ENCODE measurements at regions not wholly inside any gene's neighbourhood (a gene's known extent, or its start where the extent isn't known, plus 50 kb on each side); places are given as distances from the start of the nearest gene placed in this dataset.

GRCh38 chr1:14135070-14135469 is 435.1 kb downstream of the PRDM2 start:
- ATAC-seq (ENCODE audit: low read depth in 2 of 2) (no peak), DNase-seq (no peak)
- Mint-ChIP-seq H3K27ac (no peak overlapping the region), H3K36me3 (peaks cover 0 to 8% of the 10 kb centered on the region in 2 donors), H3K27me3 (peaks cover 12 to 26% (median 18%) of the 10 kb centered on the region in 3 donors), H3K4me1 (no peaks in the 10 kb centered on the region), H3K4me3 (no peak overlapping the region), H3K9me3 (peaks cover 0 to 4% (median 0%) of the 10 kb centered on the region in 7 donors)

- peaks cover 0 to 8% of the 10 kb centered on the region in 2 donors for H3K36me3 Mint-ChIP-seq
- H3K4me3 Mint-ChIP-seq = no peak overlapping the region
- H3K27ac Mint-ChIP-seq = no peak overlapping the region
- DNase-seq (no peak), ATAC-seq (ENCODE audit: low read depth in 2 of 2) (no peak)
- no peaks in the 10 kb centered on the region for H3K4me1 Mint-ChIP-seq
- H3K27me3 Mint-ChIP-seq = peaks cover 11 to 20% (median 12%) of the 10 kb centered on the region in 3 donors
- H3K9me3 Mint-ChIP-seq = peaks cover 0 to 4% (median 0%) of the 10 kb centered on the region in 7 donors
Observed at GRCh38 chr1:14136152-14136763, 436.3 kb downstream of the PRDM2 start.

DNA sequence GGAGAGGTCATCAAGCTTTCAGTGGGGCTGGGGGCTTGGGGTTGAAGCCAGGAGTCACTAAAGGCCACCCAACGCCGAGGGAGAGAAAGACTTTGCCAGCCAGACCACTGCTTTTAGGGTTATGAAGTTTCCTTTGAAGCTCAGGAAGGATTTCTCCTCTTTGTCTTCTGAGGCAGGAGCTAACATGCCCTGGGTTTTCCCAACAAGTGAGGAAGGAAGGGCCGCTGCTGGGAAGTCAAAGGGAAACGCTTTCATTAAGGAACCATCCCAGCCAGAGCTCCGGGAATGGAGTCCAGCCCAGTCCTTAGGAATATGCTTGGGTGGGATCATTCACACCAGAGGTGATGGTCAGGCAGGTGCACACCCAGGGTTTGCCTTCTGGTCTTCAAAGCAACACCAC is 436.9 kb downstream of the PRDM2 start:
- peaks cover 0 to 4% (median 0%) of the 10 kb centered on the region in 7 donors for H3K9me3 Mint-ChIP-seq
- DNase-seq (no peak), ATAC-seq (ENCODE audit: low read depth in 2 of 2) (no peak)
- peaks cover 11 to 16% (median 12%) of the 10 kb centered on the region in 3 donors for H3K27me3 Mint-ChIP-seq
- H3K27ac Mint-ChIP-seq = no peak overlapping the region
- peaks cover 0 to 8% of the 10 kb centered on the region in 2 donors for H3K36me3 Mint-ChIP-seq
- H3K4me1 Mint-ChIP-seq = no peaks in the 10 kb centered on the region
- no peak overlapping the region for H3K4me3 Mint-ChIP-seq

DNA sequence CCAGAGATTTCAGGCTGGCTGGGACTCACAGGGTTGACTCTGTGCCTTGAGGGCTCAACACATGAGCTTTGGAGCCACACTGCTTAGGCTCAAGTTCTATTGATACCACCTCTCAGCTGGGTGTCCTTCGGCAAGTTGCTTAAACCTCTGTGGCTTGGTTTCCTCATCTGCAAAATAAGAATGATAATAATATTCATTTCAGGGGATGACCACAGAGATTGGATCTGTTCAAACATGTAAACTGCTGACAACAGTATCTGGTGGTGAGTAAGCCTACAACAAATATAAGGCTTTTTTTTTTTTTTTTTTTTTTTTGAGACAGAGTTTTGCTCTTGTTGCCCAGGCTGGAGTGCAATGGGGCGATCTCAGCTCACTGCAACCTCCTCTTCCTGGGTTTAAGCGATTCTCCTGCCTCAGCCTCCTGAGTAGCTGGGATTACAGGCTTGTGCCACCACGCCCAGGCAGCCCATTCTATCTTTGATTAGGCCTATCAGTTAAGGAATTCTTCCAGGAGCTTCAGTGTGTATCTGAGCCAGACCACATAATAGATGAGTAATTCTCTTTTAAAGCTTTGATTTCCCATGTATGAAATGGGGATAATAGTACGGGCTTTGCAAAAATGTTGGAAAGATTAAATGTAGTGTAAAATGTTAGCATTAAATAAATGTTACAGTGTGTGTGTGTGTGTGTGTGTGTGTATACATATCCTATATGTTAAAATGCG is 437.6 kb downstream of the PRDM2 start:
- Mint-ChIP-seq H3K27me3 (peaks cover 11 to 16% (median 12%) of the 10 kb centered on the region in 3 donors), H3K27ac (no peak overlapping the region), H3K36me3 (peaks cover 0 to 8% of the 10 kb centered on the region in 2 donors), H3K9me3 (peaks cover 0 to 4% (median 0%) of the 10 kb centered on the region in 7 donors), H3K4me3 (no peak overlapping the region), H3K4me1 (no peaks in the 10 kb centered on the region)
- ATAC-seq (ENCODE audit: low read depth in 2 of 2) (no peak), DNase-seq (no peak)

GRCh38 chr1:14138135-14138506 is 438.1 kb downstream of the PRDM2 start:
- DNase-seq (no peak), ATAC-seq (ENCODE audit: low read depth in 2 of 2) (no peak)
- Mint-ChIP-seq H3K4me1 (no peaks in the 10 kb centered on the region), H3K4me3 (no peak overlapping the region), H3K9me3 (peaks cover 0 to 4% (median 0%) of the 10 kb centered on the region in 7 donors), H3K27ac (no peak overlapping the region), H3K27me3 (peaks cover 11 to 16% (median 12%) of the 10 kb centered on the region in 3 donors), H3K36me3 (peaks cover 0 to 8% of the 10 kb centered on the region in 2 donors)

- ATAC-seq (ENCODE audit: low read depth in 2 of 2) (no peak), DNase-seq (no peak)
- H3K4me1 Mint-ChIP-seq = no peaks in the 10 kb centered on the region
- peaks cover 0 to 4% (median 0%) of the 10 kb centered on the region in 7 donors for H3K9me3 Mint-ChIP-seq
- H3K36me3 Mint-ChIP-seq = peaks cover 0 to 8% of the 10 kb centered on the region in 2 donors
- H3K27ac Mint-ChIP-seq = no peak overlapping the region
- peak overlapping the region in 1 of 8 donors; percentile 62 for H3K4me3 Mint-ChIP-seq
- peaks cover 11 to 20% (median 14%) of the 10 kb centered on the region in 3 donors for H3K27me3 Mint-ChIP-seq
Observed at GRCh38 chr1:14138687-14139086, 438.7 kb downstream of the PRDM2 start.

DNA sequence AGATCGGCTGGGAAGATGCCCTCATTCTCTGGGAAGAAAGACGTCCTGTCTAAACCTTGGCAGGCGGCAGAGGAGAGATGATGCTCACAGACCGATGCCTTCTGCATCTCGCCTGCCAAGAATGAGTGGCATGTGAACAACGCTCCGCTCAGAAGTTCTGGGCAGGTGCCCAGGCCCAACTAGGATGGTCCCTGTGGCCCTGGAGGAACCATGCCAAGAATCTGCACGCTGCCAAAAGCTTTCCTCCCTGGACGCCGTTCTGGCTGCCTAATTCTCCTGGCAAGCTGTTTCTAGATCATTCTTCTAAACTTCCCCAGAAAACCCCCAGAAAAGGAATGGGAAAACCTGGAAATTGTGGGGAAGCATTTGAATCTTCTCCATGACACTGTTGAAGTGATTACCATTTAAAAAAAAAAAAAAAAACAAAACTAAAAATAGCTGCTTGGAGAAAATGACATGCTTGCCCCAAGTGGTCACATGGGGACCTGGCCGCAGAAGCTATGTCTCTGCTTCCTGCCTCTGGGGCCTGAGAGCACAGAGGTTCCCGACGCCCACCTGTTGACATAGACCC is 440.9 kb downstream of the PRDM2 start:
- Mint-ChIP-seq H3K27me3 (peaks cover 11 to 23% (median 20%) of the 10 kb centered on the region in 3 donors), H3K4me3 (no peak overlapping the region), H3K36me3 (peaks cover 0 to 8% of the 10 kb centered on the region in 2 donors), H3K27ac (no peak overlapping the region), H3K9me3 (peaks cover 0 to 4% (median 0%) of the 10 kb centered on the region in 7 donors), H3K4me1 (no peaks in the 10 kb centered on the region)
- DNase-seq (no peak), ATAC-seq (ENCODE audit: low read depth in 2 of 2) (no peak)

DNA sequence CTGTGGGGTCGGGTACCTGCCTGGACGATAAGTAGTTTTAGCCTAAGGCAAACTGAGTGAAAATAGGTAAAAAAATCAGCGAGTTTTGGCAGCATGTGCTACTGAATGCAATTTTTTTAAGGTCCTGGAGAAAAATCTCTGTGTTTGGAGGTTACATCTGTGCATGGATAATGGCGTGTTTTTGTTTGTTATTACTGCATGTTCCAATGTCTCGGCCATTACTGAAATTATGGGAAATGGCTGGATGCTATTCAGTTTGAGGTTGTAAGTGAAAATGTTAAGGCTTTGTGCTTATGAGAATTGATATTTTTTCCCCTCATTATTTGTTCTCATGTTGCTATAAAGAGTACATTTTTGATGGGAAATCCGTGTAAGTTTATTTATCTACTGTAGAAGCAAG is 441.7 kb downstream of the PRDM2 start:
- Mint-ChIP-seq H3K36me3 (peaks cover 0 to 8% of the 10 kb centered on the region in 2 donors), H3K4me1 (no peaks in the 10 kb centered on the region), H3K9me3 (peaks cover 0 to 4% (median 0%) of the 10 kb centered on the region in 7 donors), H3K27me3 (peaks cover 11 to 24% (median 20%) of the 10 kb centered on the region in 3 donors), H3K27ac (no peak overlapping the region), H3K4me3 (no peak overlapping the region)
- DNase-seq (no peak), ATAC-seq (ENCODE audit: low read depth in 2 of 2) (no peak)

DNA sequence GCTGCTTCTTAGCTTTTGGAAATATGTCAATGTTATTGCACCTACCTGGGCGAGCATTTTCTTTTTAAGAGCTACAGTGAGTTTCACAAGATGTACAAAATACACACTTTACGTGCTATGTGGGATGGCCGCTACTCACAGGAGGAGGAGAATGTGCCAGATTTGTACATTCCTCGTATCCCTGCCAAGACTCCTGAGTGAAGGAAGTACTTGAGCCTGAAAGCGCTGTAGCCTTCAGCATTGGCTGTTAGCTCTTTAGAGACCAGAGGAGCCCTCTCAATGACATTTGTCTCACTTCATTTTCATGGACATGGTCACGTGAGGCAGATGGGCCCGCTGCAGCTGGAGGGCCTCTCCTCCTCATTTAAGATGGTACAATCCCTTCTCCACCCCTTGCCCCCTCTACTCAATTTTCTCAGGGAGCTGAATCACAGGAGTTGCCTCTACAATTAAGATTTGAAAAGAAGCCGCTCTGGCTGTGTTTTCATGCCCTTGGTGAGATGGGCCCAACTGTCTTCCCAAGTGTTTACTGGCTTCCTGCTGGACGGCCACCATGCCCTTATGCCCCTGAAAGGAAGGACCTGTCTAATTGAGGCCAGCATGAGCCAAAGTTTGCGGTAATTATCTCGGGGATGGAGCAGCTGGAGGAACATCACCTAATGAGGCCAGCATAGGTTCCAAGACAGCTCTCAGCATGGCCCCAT is 442.6 kb downstream of the PRDM2 start:
- Mint-ChIP-seq H3K4me1 (no peaks in the 10 kb centered on the region), H3K36me3 (peaks cover 0 to 8% of the 10 kb centered on the region in 2 donors), H3K4me3 (no peak overlapping the region), H3K27ac (no peak overlapping the region), H3K9me3 (peaks cover 0 to 4% (median 0%) of the 10 kb centered on the region in 7 donors), H3K27me3 (peaks cover 11 to 24% (median 20%) of the 10 kb centered on the region in 3 donors)
- ATAC-seq (ENCODE audit: low read depth in 2 of 2) (no peak), DNase-seq (no peak)

- peaks cover 0 to 3% (median 0%) of the 10 kb centered on the region in 7 donors for H3K9me3 Mint-ChIP-seq
- no peak for ATAC-seq (ENCODE audit: low read depth in 2 of 2)
- peaks cover 0 to 3% of the 10 kb centered on the region in 2 donors for H3K36me3 Mint-ChIP-seq
- H3K4me1 Mint-ChIP-seq = no peaks in the 10 kb centered on the region
- DNase-seq = no peak
- no peak overlapping the region for H3K4me3 Mint-ChIP-seq
- no peak overlapping the region for H3K27ac Mint-ChIP-seq
- peaks cover 6 to 15% (median 13%) of the 10 kb centered on the region in 3 donors for H3K27me3 Mint-ChIP-seq
Observed at GRCh38 chr1:14143777-14144176, 443.8 kb downstream of the PRDM2 start.

- no peak for DNase-seq
- Mint-ChIP-seq H3K36me3 (no peaks in the 10 kb centered on the region), H3K27ac (no peak overlapping the region), H3K4me1 (no peaks in the 10 kb centered on the region), H3K4me3 (no peak overlapping the region), H3K9me3 (peaks cover 0 to 5% (median 0%) of the 10 kb centered on the region in 7 donors), H3K27me3 (peaks cover 4 to 13% (median 6%) of the 10 kb centered on the region in 3 donors)
- ATAC-seq (ENCODE audit: low read depth in 2 of 2) = no peak
Observed at GRCh38 chr1:14148526-14148925, 448.5 kb downstream of the PRDM2 start.

- H3K4me1 Mint-ChIP-seq = no peaks in the 10 kb centered on the region
- no peaks in the 10 kb centered on the region for H3K36me3 Mint-ChIP-seq
- H3K27me3 Mint-ChIP-seq = peaks cover 4 to 6% (median 6%) of the 10 kb centered on the region in 3 donors
- peaks cover 0 to 6% (median 2%) of the 10 kb centered on the region in 7 donors for H3K9me3 Mint-ChIP-seq
- no peak for ATAC-seq (ENCODE audit: low read depth in 2 of 2)
- H3K4me3 Mint-ChIP-seq = no peak overlapping the region
- no peak for DNase-seq
- H3K27ac Mint-ChIP-seq = no peak overlapping the region
Observed at GRCh38 chr1:14149431-14149830, 449.1 kb upstream of the KAZN start.

DNA sequence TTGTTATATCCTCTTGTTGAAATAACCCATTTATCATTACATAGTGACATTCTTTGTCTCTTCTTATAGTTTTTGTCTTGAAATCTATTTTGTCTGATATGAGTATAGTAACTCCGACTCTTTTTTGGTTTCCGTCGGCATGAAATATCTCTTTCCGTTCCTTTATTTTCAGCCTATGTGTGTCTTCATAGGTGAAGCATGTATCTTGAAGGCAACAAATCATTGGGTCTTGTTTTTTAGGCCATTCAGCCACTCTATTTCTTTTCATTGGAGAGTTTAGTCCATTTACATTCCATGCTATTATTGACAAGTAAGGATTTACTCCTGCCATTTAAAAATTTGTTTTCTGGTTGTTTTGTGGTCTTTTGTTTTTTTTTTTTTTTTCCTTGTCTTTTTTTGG is 441.9 kb upstream of the KAZN start:
- H3K36me3 Mint-ChIP-seq = peaks cover 0 to 6% of the 10 kb centered on the region in 2 donors
- H3K27ac Mint-ChIP-seq = no peak overlapping the region
- ATAC-seq (ENCODE audit: low read depth in 2 of 2) = no peak
- DNase-seq = no peak
- H3K9me3 Mint-ChIP-seq = peaks cover 16 to 51% (median 27%) of the 10 kb centered on the region in 7 donors
- no peak overlapping the region for H3K4me3 Mint-ChIP-seq
- no peaks in the 10 kb centered on the region for H3K4me1 Mint-ChIP-seq
- H3K27me3 Mint-ChIP-seq = peaks cover 0 to 5% (median 0%) of the 10 kb centered on the region in 3 donors
